ENCODE measurements at regions not wholly inside any gene's neighbourhood (a gene's known extent, or its start where the extent isn't known, plus 50 kb on each side); places are given as distances from the start of the nearest gene placed in this dataset.

GRCh38 chr7:88492153-88492552 lies 185.5 kb upstream of the STEAP4 start:
- intact Hi-C loops (cut with micrococcal nuclease) = no loop called here
- no peak overlapping the region for H3K27ac Mint-ChIP-seq (ENCODE audit: low read depth, unreplicated experiment)
- no peak for TF ChIP-seq CTCF (IDR thresholded peaks at IDR 0.05; ENCODE audit: unreplicated experiment)
- CTCF ChIA-PET = no interaction called here
- H3K4me1 Mint-ChIP-seq (ENCODE audit: insufficient read depth, unreplicated experiment) = no peaks in the 10 kb centered on the region
- no peaks in the 10 kb centered on the region for H3K9me3 Mint-ChIP-seq (ENCODE audit: unreplicated experiment)
- BruUV-seq (replicated peaks) = no TSS peak
- DNase-seq (ENCODE audit: unreplicated experiment) = no peak
- H3K36me3 Mint-ChIP-seq (ENCODE audit: insufficient read depth, unreplicated experiment) = no peaks in the 10 kb centered on the region
- H3K27me3 Mint-ChIP-seq (ENCODE audit: insufficient read depth, unreplicated experiment) = peaks cover 71% of the 10 kb centered on the region
- no peak overlapping the region for H3K4me3 Mint-ChIP-seq (ENCODE audit: unreplicated experiment)
- POLR2A ChIA-PET = no interaction called here

DNA sequence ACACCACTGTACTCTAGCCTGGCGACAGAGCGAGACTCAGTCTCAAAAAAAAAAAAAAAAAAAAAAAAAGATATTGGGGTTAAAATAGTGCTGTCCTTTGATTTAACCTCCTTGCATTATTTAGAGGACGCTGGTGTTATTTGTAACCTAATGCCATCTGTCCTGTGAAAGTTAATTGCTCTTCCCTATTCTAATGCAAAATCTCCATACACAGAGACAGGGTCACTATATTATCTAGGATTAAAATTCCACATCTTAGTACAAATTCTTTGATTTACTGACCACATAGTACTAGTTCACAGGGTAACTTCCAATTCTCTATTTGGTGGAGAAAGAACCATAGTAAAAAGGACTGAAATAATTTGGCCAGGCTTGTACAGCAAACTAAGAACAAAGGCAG lies 184.2 kb upstream of the STEAP4 start:
- H3K36me3 Mint-ChIP-seq (ENCODE audit: insufficient read depth, unreplicated experiment) = no peaks in the 10 kb centered on the region
- no peak for DNase-seq (ENCODE audit: unreplicated experiment)
- no peak overlapping the region for H3K4me3 Mint-ChIP-seq (ENCODE audit: unreplicated experiment)
- H3K4me1 Mint-ChIP-seq (ENCODE audit: insufficient read depth, unreplicated experiment) = no peaks in the 10 kb centered on the region
- POLR2A ChIA-PET = interaction anchor here (0.6 kb wide), 1 partner anchor 43 kb away, joined by 3 read pairs; no protein-coding TSS in a partner anchor
- intact Hi-C loops (cut with micrococcal nuclease) = no loop called here
- TF ChIP-seq CTCF (IDR thresholded peaks at IDR 0.05; ENCODE audit: unreplicated experiment) = no peak
- peaks cover 59% of the 10 kb centered on the region for H3K27me3 Mint-ChIP-seq (ENCODE audit: insufficient read depth, unreplicated experiment)
- no TSS peak for BruUV-seq (replicated peaks)
- no peak overlapping the region for H3K27ac Mint-ChIP-seq (ENCODE audit: low read depth, unreplicated experiment)
- no peaks in the 10 kb centered on the region for H3K9me3 Mint-ChIP-seq (ENCODE audit: unreplicated experiment)
- CTCF ChIA-PET = no interaction called here

- intact Hi-C loops (cut with micrococcal nuclease) = no loop called here
- TF ChIP-seq CTCF (IDR thresholded peaks at IDR 0.05; ENCODE audit: unreplicated experiment) = no peak
- no TSS peak for BruUV-seq (replicated peaks)
- Mint-ChIP-seq H3K27me3 (ENCODE audit: insufficient read depth, unreplicated experiment) (peaks cover 59% of the 10 kb centered on the region), H3K27ac (ENCODE audit: low read depth, unreplicated experiment) (no peak overlapping the region), H3K9me3 (ENCODE audit: unreplicated experiment) (no peaks in the 10 kb centered on the region), H3K36me3 (ENCODE audit: insufficient read depth, unreplicated experiment) (no peaks in the 10 kb centered on the region), H3K4me1 (ENCODE audit: insufficient read depth, unreplicated experiment) (no peaks in the 10 kb centered on the region), H3K4me3 (ENCODE audit: unreplicated experiment) (no peak overlapping the region)
- no peak for DNase-seq (ENCODE audit: unreplicated experiment)
- CTCF ChIA-PET = no interaction called here
- POLR2A ChIA-PET = no interaction called here
Observed at GRCh38 chr7:88490161-88490560, 183.5 kb upstream of the STEAP4 start.

DNA sequence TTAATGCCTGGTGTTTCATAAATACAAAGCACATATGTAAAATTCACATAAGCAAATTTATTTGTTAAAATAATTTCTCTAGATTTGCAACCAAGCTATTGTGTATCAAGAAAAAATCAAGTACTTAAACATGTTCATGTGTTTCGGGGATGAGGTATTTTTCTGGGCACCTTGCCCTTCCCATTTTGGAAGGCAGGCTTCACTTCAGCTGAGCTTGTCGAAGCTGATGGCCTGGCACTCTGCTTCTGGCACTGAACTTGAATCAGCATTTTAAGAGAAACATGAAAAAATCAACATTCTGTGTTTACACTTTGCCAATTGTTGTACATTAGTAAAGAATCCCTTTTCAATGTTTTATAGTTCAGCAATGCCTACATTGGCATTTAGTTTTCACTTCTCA lies 179.1 kb upstream of the STEAP4 start:
- no peak for DNase-seq (ENCODE audit: unreplicated experiment)
- Mint-ChIP-seq H3K36me3 (ENCODE audit: insufficient read depth, unreplicated experiment) (no peaks in the 10 kb centered on the region), H3K4me1 (ENCODE audit: insufficient read depth, unreplicated experiment) (no peaks in the 10 kb centered on the region), H3K27me3 (ENCODE audit: insufficient read depth, unreplicated experiment) (peaks cover 70% of the 10 kb centered on the region), H3K27ac (ENCODE audit: low read depth, unreplicated experiment) (no peak overlapping the region), H3K4me3 (ENCODE audit: unreplicated experiment) (no peak overlapping the region), H3K9me3 (ENCODE audit: unreplicated experiment) (no peaks in the 10 kb centered on the region)
- BruUV-seq (replicated peaks) = no TSS peak
- intact Hi-C loops (cut with micrococcal nuclease) = no loop called here
- CTCF ChIA-PET = no interaction called here
- no peak for TF ChIP-seq CTCF (IDR thresholded peaks at IDR 0.05; ENCODE audit: unreplicated experiment)
- POLR2A ChIA-PET = no interaction called here
